ENCODE measurements at regions not wholly inside any gene's neighbourhood (a gene's known extent, or its start where the extent isn't known, plus 50 kb on each side); places are given as distances from the start of the nearest gene placed in this dataset.

DNA sequence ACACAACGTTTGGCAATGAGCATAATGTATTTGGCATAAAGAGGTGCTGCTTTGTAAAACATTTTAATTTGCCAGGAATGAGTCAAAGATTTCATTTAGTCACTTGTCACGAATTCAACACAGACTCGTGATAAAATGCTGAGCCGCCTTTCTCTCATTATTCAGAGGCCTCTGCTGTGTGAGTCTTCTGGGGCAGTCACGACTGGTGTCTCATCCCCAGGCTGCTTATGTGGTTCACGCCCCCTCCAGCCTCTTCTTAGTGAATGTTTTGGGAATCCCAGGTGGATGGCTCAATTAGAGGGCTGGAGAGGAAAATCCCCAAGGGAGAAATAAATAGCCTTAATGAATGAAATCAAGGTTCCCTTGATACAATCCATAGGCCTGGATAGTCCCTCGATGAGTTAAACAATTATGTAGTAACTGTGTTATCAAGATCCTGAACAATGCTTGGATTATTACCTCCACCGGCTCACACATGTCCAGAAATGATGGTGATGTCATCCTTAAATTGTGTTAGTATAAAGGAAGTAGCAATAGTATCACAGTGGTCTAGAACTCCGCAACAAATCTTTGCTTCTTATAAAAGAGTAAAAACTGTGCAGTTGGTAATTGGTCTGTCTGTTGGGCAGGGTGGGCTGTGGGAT lies 192.1 kb upstream of the ADAMTS16 start:
- no peaks in the 10 kb centered on the region for H3K4me1 ChIP-seq
- no peaks in the 10 kb centered on the region for H3K9me3 ChIP-seq
- H3K4me3 ChIP-seq: no peak overlapping the region
- H3K27ac ChIP-seq: no peak overlapping the region
- H3K27me3 ChIP-seq: no peaks in the 10 kb centered on the region
- no peak for DNase-seq
- H3K36me3 ChIP-seq: no peaks in the 10 kb centered on the region
- TF ChIP-seq, protein P1, sequence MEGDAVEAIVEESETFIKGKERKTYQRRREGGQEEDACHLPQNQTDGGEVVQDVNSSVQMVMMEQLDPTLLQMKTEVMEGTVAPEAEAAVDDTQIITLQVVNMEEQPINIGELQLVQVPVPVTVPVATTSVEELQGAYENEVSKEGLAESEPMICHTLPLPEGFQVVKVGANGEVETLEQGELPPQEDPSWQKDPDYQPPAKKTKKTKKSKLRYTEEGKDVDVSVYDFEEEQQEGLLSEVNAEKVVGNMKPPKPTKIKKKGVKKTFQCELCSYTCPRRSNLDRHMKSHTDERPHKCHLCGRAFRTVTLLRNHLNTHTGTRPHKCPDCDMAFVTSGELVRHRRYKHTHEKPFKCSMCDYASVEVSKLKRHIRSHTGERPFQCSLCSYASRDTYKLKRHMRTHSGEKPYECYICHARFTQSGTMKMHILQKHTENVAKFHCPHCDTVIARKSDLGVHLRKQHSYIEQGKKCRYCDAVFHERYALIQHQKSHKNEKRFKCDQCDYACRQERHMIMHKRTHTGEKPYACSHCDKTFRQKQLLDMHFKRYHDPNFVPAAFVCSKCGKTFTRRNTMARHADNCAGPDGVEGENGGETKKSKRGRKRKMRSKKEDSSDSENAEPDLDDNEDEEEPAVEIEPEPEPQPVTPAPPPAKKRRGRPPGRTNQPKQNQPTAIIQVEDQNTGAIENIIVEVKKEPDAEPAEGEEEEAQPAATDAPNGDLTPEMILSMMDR (IDR thresholded peaks at IDR 0.05): no peak
- no peak for TF ChIP-seq POLR2A (IDR thresholded peaks at IDR 0.05)

DNA sequence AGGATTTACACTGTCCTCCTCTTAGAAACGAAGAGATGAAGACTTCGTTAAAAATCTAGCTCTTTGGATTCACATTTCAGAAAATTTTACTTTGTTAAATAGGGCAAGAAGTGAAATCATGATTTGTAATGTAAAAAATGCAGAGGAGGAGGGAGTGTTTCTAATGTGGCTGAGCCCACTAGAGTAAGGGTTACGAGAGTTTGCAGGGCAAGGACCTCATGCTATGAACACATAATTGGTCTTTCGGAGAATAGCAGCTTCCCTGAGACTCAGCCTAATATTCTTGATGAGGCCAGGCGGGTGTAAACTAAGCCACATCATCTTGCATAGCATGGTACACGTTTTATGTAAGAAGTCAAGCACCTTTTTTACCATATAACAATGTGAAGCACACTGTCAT lies 191.0 kb upstream of the ADAMTS16 start:
- TF ChIP-seq, protein P1 (IDR thresholded peaks at IDR 0.05): no peak
- no peak for TF ChIP-seq POLR2A (IDR thresholded peaks at IDR 0.05)
- Histone ChIP-seq H3K27ac (no peak overlapping the region), H3K27me3 (no peaks in the 10 kb centered on the region), H3K36me3 (no peaks in the 10 kb centered on the region), H3K4me1 (no peaks in the 10 kb centered on the region), H3K4me3 (no peak overlapping the region), H3K9me3 (no peaks in the 10 kb centered on the region)
- no peak for DNase-seq

DNA sequence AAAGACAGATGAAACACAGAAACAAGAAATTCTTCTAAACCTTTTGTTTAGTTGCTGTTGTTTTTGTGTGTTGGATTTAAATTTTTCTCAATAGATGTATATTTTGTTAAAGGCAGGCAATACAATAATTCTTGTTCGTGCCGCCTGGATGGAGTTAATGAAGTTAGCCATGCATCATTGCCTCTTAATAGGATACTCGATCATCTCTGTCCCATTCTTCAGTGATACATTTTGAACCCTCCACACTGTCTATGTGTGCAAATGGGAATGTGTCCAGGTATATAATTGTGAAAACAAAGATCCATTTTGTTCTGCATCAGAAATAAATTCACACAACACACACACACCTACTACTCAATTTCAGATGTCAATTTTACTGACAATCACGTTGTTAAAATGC lies 186.6 kb upstream of the ADAMTS16 start:
- TF ChIP-seq POLR2A (IDR thresholded peaks at IDR 0.05): no peak
- TF ChIP-seq, protein P1 (IDR thresholded peaks at IDR 0.05): no peak
- Histone ChIP-seq H3K9me3 (no peaks in the 10 kb centered on the region), H3K4me1 (no peaks in the 10 kb centered on the region), H3K4me3 (no peak overlapping the region), H3K27me3 (no peaks in the 10 kb centered on the region), H3K36me3 (no peaks in the 10 kb centered on the region), H3K27ac (no peak overlapping the region)
- DNase-seq: no peak

DNA sequence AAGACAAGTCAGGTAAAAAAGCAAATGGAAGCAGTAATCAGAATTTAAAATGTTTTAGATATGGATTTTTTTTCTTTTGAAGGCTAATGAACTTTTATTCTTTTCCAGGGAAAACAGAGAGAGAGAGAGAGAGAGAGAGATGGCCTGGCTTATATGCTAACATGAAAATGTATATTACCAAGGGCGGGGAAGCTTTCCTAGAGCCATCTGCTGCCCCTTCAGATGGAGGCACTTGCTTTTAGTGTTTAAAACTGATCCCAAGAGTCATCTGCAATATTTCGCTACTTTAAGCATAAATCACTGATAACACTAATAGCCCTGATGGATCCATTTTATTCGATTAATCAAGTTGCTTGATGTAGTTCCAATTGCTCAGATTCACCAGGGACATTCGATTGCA lies 186.1 kb upstream of the ADAMTS16 start:
- Histone ChIP-seq H3K9me3 (no peaks in the 10 kb centered on the region), H3K4me1 (no peaks in the 10 kb centered on the region), H3K27me3 (no peaks in the 10 kb centered on the region), H3K36me3 (no peaks in the 10 kb centered on the region), H3K4me3 (no peak overlapping the region), H3K27ac (no peak overlapping the region)
- DNase-seq: no peak
- TF ChIP-seq POLR2A (IDR thresholded peaks at IDR 0.05): no peak
- TF ChIP-seq, protein P1 (IDR thresholded peaks at IDR 0.05): no peak

DNA sequence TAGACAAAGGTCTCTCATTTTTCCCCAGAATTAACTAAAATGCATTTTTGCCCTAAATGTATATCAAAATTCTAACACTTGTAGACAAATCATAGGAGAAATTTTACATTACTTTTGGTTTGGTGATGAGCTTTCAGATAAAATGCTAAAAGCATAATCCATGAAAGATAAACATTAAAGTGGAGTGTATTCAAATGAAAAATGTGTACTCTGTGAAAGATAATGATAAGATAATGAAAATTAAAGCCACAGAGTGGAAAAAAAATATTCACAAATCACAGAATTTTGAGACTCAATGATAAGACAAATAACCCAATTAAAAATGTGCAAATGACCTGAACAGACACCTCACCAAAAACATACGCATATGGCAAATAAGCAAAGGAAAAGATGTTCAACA lies 176.9 kb upstream of the ADAMTS16 start:
- Histone ChIP-seq H3K4me3 (no peak overlapping the region), H3K4me1 (no peaks in the 10 kb centered on the region), H3K27me3 (no peaks in the 10 kb centered on the region), H3K36me3 (no peaks in the 10 kb centered on the region), H3K27ac (no peak overlapping the region), H3K9me3 (no peaks in the 10 kb centered on the region)
- TF ChIP-seq, protein P1 (IDR thresholded peaks at IDR 0.05): no peak
- no peak for TF ChIP-seq POLR2A (IDR thresholded peaks at IDR 0.05)
- DNase-seq: no peak

DNA sequence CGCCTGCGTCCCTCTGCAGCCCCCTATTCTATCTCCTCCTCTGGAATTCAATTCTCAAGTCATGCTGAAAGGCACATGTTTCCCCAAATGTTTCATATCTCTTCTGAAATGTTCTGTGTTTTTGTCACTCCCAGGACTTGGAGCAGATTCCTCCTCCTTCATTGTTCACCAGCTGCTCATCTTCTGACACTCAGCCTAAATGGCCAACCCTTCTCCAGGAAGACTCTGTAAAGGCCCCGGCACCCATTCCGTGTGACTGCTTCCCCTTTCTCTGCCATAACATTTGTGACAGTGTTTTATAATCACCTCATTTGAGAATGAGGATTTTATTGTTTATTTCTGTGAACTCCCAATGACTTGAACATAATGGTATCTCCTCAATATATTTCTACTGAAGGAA lies 170.8 kb upstream of the ADAMTS16 start:
- Histone ChIP-seq H3K4me1 (no peaks in the 10 kb centered on the region), H3K27me3 (no peaks in the 10 kb centered on the region), H3K27ac (no peak overlapping the region), H3K36me3 (no peaks in the 10 kb centered on the region), H3K4me3 (no peak overlapping the region), H3K9me3 (no peaks in the 10 kb centered on the region)
- TF ChIP-seq, protein P1 (IDR thresholded peaks at IDR 0.05): no peak
- no peak for TF ChIP-seq POLR2A (IDR thresholded peaks at IDR 0.05)
- DNase-seq: no peak

All from Peyer's patch (tissue), 4 donors.